IMR-90 (cell line): ENCODE measurements at regions not wholly inside any gene's neighbourhood (a gene's known extent, or its start where the extent isn't known, plus 50 kb on each side); places are given as distances from the start of the nearest gene placed in this dataset.

ENCODE experiments used
- BHLHE40 ChIP-seq: fragments of 150-350 bp; IDR thresholded peaks from 2 replicates; pipeline ENCODE4 v1.6.1; 2016; ENCODE audit warnings: mild to moderate bottlenecking, low read depth, low read length
- MAZ ChIP-seq: IDR thresholded peaks from 2 replicates; pipeline ENCODE4 v1.6.1; 2012; ENCODE audit warnings: low read depth, mild to moderate bottlenecking, low read length, improper control_type of control experiment, moderate library complexity, borderline replicate concordance
- POLR2A ChIP-seq: IDR thresholded peaks from 2 replicates; pipeline ENCODE4 v1.6.1; 2012; ENCODE audit warnings: mild to moderate bottlenecking, low read depth, low read length
- RAD21 ChIP-seq: IDR thresholded peaks from 2 replicates; pipeline ENCODE4 v1.6.1; 2012; ENCODE audit warnings: low read length, improper control_type of control experiment
- RFX5 ChIP-seq: IDR thresholded peaks from 2 replicates; pipeline ENCODE4 v1.8.0; 2012; ENCODE audit warnings: low read depth, mild to moderate bottlenecking, low read length, moderate library complexity
- SMC3 ChIP-seq: fragments of 150-350 bp; IDR thresholded peaks from 2 replicates; pipeline ENCODE4 v1.6.1; 2016; ENCODE audit warnings: low read depth, mild to moderate bottlenecking, antibody characterized with exemption, low read length, moderate library complexity
- USF2 ChIP-seq: fragments of 150-350 bp; IDR thresholded peaks from 2 replicates; pipeline ENCODE4 v1.6.1; 2017; ENCODE audit warnings: mild to moderate bottlenecking, antibody characterized with exemption, low read length, low read depth
- TF ChIP-seq, protein P1 (sequence below): conservative IDR thresholded peaks from 2 replicates; pipeline ENCODE4 v1.5.1; 2012; ENCODE audit warnings: mild to moderate bottlenecking, low read depth, low read length, improper control_type of control experiment

GRCh38 chr9:99438596-99438995, 216.5 kb downstream of the SEC61B start:
- no peak for TF ChIP-seq SMC3
- no peak for TF ChIP-seq POLR2A
- TF ChIP-seq, protein P1, sequence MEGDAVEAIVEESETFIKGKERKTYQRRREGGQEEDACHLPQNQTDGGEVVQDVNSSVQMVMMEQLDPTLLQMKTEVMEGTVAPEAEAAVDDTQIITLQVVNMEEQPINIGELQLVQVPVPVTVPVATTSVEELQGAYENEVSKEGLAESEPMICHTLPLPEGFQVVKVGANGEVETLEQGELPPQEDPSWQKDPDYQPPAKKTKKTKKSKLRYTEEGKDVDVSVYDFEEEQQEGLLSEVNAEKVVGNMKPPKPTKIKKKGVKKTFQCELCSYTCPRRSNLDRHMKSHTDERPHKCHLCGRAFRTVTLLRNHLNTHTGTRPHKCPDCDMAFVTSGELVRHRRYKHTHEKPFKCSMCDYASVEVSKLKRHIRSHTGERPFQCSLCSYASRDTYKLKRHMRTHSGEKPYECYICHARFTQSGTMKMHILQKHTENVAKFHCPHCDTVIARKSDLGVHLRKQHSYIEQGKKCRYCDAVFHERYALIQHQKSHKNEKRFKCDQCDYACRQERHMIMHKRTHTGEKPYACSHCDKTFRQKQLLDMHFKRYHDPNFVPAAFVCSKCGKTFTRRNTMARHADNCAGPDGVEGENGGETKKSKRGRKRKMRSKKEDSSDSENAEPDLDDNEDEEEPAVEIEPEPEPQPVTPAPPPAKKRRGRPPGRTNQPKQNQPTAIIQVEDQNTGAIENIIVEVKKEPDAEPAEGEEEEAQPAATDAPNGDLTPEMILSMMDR, result no peak
- no peak for TF ChIP-seq BHLHE40
- TF ChIP-seq RAD21, result no peak
- TF ChIP-seq MAZ, result no peak
- no peak for TF ChIP-seq USF2
- no peak for TF ChIP-seq RFX5
